DOHH2 (cell line): ENCODE measurements at regions not wholly inside any gene's neighbourhood (a gene's known extent, or its start where the extent isn't known, plus 50 kb on each side); places are given as distances from the start of the nearest gene placed in this dataset.

ENCODE experiments used
- EZH2phosphoT487 ChIP-seq: fragments of 200-600 bp; sonication (generic); IDR thresholded peaks from 2 replicates; pipeline ENCODE4 v1.6.1; 2017; ENCODE audit warnings: borderline replicate concordance, mild to moderate bottlenecking, antibody characterized with exemption, low read length, moderate library complexity, mixed read lengths
- TF ChIP-seq, protein P1 (sequence below): fragments of 200-600 bp; sonication (generic); IDR thresholded peaks from one replicate; pipeline ENCODE4 v1.5.1; 2014; ENCODE audit warnings: antibody characterized with exemption, mild to moderate bottlenecking, low read depth, low read length; ENCODE audit not compliant: poor library complexity, severe bottlenecking

DNA sequence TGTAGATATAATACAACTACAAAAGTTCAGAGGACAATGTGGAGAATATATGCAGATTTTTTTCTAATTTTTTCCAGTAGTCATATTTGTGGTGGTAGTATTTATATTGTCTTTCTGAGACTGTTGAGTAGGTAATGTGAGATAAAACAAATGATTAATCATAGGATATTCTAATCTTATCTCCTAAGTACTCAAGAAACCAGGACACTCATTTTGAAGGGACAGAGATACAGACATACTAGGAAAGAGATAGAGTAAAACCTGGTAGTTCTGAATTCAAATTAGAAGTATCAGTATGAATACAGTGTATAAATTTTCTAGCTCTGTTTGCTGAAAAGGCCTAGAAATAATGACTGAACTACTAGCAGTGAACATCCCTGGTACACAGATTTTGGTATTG is 141.7 kb upstream of the ASIC2 start:
- TF ChIP-seq, protein P1, sequence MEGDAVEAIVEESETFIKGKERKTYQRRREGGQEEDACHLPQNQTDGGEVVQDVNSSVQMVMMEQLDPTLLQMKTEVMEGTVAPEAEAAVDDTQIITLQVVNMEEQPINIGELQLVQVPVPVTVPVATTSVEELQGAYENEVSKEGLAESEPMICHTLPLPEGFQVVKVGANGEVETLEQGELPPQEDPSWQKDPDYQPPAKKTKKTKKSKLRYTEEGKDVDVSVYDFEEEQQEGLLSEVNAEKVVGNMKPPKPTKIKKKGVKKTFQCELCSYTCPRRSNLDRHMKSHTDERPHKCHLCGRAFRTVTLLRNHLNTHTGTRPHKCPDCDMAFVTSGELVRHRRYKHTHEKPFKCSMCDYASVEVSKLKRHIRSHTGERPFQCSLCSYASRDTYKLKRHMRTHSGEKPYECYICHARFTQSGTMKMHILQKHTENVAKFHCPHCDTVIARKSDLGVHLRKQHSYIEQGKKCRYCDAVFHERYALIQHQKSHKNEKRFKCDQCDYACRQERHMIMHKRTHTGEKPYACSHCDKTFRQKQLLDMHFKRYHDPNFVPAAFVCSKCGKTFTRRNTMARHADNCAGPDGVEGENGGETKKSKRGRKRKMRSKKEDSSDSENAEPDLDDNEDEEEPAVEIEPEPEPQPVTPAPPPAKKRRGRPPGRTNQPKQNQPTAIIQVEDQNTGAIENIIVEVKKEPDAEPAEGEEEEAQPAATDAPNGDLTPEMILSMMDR, result no peak
- TF ChIP-seq EZH2phosphoT487, result no peak
